COLO668 (cell line): ENCODE measurements at regions not wholly inside any gene's neighbourhood (a gene's known extent, or its start where the extent isn't known, plus 50 kb on each side); places are given as distances from the start of the nearest gene placed in this dataset.
"Not testable (repeated sequence)": the region's sequence is repeated elsewhere in the genome, so short reads cannot be mapped to it uniquely, and the experiment has no call there.

Source experiments
- DNase-seq: peaks from one replicate; lab custom pipeline; 2025; ENCODE audit not compliant: unreplicated experiment; lab: John Stamatoyannopoulos, UW

GRCh38 chr12:131249246-131250027 lies 295.7 kb downstream of the ADGRD1 start:
- DNase-seq, result no peak

- no peak for DNase-seq
Measured at GRCh38 chr12:131250028-131250950, 296.6 kb downstream of the ADGRD1 start.

GRCh38 chr12:131250951-131251315 lies 297.2 kb downstream of the ADGRD1 start:
- no peak for DNase-seq

- no peak for DNase-seq
Measured at GRCh38 chr12:131251336-131252101, 297.8 kb downstream of the ADGRD1 start.

- no peak for DNase-seq
Measured at GRCh38 chr12:131253376-131254026, 299.8 kb downstream of the ADGRD1 start.

- no peak for DNase-seq
Measured at GRCh38 chr12:131254374-131254773, 300.7 kb downstream of the ADGRD1 start.

GRCh38 chr12:131258398-131258797 lies 304.7 kb downstream of the ADGRD1 start:
- DNase-seq, result no peak

GRCh38 chr12:131260251-131260905 lies 306.7 kb downstream of the ADGRD1 start:
- no peak for DNase-seq

- no peak for DNase-seq
Measured at GRCh38 chr12:131260954-131261353, 307.2 kb downstream of the ADGRD1 start.

GRCh38 chr12:131261906-131262305 lies 308.2 kb downstream of the ADGRD1 start:
- no peak for DNase-seq

- DNase-seq, result no peak
Measured at GRCh38 chr12:131263626-131264025, 309.9 kb downstream of the ADGRD1 start.

GRCh38 chr12:131264635-131265034 lies 310.9 kb downstream of the ADGRD1 start:
- DNase-seq, result no peak

GRCh38 chr12:131266591-131267467 lies 313.1 kb downstream of the ADGRD1 start:
- DNase-seq, result no peak

- DNase-seq, result no peak
Measured at GRCh38 chr12:131267576-131267975, 313.9 kb downstream of the ADGRD1 start.

GRCh38 chr12:131268123-131268522 lies 314.4 kb downstream of the ADGRD1 start:
- not testable (repeated sequence) for DNase-seq

- DNase-seq, result not testable (repeated sequence)
Measured at GRCh38 chr12:131268571-131268970, 314.9 kb downstream of the ADGRD1 start.

- no peak for DNase-seq
Measured at GRCh38 chr12:131269551-131269950, 315.8 kb downstream of the ADGRD1 start.

- DNase-seq, result not testable (repeated sequence)
Measured at GRCh38 chr12:131269977-131270376, 316.3 kb downstream of the ADGRD1 start.

GRCh38 chr12:131271724-131272123 lies 318.0 kb downstream of the ADGRD1 start:
- DNase-seq, result no peak
